Transverse colon (tissue), 4 donors: ENCODE measurements at regions not wholly inside any gene's neighbourhood (a gene's known extent, or its start where the extent isn't known, plus 50 kb on each side); places are given as distances from the start of the nearest gene placed in this dataset.

Experiments
- CTCF ChIP-seq, 5 experiments: fragments of 200-600 bp in 3 of 5; fragments of 450-650 bp in 2 of 5; sonication (generic) in 3 of 5; IDR thresholded peaks; 1 replicate in 2 of 5; 2 replicates in 3 of 5; pipeline ENCODE4 v1.5.1; 2016 to 2017; ENCODE audit warnings: antibody characterized with exemption in 5 of 5, inconsistent platforms in 3 of 5, mild to moderate bottlenecking in 2 of 5, moderate library complexity in 1 of 5
- POLR2A ChIP-seq: fragments of 450-650 bp; IDR thresholded peaks from one replicate; pipeline ENCODE4 v1.6.1; 2016; ENCODE audit warnings: antibody characterized with exemption, mild to moderate bottlenecking, moderate library complexity
- POLR2AphosphoS5 ChIP-seq, 3 donors: sonication (generic); formaldehyde crosslinking; IDR thresholded peaks; one replicate each; pipeline ENCODE4 v1.6.1; 2016; ENCODE audit warnings: antibody characterized with exemption in 3 of 3

- no peak for TF ChIP-seq CTCF (IDR thresholded peaks at IDR 0.05)
- no peak for TF ChIP-seq POLR2A
- no peak for TF ChIP-seq POLR2AphosphoS5 (IDR thresholded peaks at IDR 0.05)
These were observed 105.7 kb downstream of the SYF2 start for GRCh38 chr1:25126562-25126961.
